ENCODE measurements at regions not wholly inside any gene's neighbourhood (a gene's known extent, or its start where the extent isn't known, plus 50 kb on each side); places are given as distances from the start of the nearest gene placed in this dataset.

DNA sequence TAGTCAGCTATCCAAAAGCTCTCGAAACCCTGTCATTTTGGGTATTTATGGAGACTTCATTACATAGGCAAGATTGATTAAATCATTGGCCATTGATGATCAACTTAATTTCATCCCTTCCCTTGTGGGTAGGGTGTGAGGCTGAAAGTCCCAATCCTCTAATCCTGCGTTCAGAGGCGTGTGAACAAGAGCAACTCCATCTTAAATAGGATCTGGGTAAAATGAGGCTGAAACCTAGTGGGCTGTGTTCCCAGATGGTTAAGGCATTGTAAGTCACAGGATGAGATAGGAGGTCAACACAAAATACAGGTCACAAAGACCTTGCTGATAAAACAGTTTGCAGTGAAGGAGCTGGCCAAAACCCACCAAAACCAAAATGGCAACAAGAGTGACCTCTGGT is 641.7 kb upstream of the GJE1 start:
- Histone ChIP-seq H3K27me3 (ENCODE audit: insufficient read depth, low read depth) (no peaks in the 10 kb centered on the region), H3K9me2 (ENCODE audit: insufficient read depth) (no peaks in the 10 kb centered on the region), H3K27ac (no peak overlapping the region), H3F3A (ENCODE audit: insufficient read depth, low read depth) (no peaks in the 10 kb centered on the region), H3K36me3 (ENCODE audit: low read depth) (no peaks in the 10 kb centered on the region), H3K79me2 (ENCODE audit: low read depth) (no peaks in the 10 kb centered on the region), H3K4me1 (replicated peaks; ENCODE audit: insufficient read depth) (no peaks in the 10 kb centered on the region), H3K4me2 (no peak overlapping the region), H3K4me3 (no peak overlapping the region), H2AFZ (no peak overlapping the region), H4K20me1 (ENCODE audit: insufficient read depth) (no peaks in the 10 kb centered on the region), H3K9me3 (ENCODE audit: insufficient read depth, low read depth) (no peaks in the 10 kb centered on the region)
- CTCF ChIA-PET, result no interaction called here
- POLR2A ChIA-PET (ENCODE audit: unreplicated experiment), result no interaction called here
- no peak for DNase-seq
- intact Hi-C loops (cut with micrococcal nuclease; ENCODE audit: unreplicated experiment), result no loop called here
- no TSS peak for BruUV-seq (replicated peaks)
- TF ChIP-seq CTCF (conservative IDR thresholded peaks at IDR 0.05) (no peak), EZH2 (IDR thresholded peaks at IDR 0.05; ENCODE audit: low read depth) (no peak)

DNA sequence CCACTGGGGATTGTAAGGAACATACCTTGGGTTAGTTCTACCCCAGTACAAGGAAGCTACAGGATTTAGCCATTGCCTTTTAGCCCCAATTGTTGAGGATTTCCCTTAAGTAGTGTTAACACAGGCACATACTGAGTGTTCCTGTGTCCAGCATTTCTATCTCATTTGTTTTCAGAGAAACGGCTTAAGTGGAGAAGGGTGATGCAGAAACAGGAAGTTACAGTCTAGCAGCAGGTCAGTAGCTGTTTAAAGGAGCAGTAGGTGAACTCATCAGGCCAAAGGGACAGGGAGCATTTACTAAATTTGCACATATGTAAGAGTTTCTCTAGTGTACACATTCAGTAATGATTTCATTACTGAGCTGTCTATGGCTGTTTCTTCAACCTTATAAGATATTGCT is 644.2 kb upstream of the GJE1 start:
- Histone ChIP-seq H2AFZ (peak overlapping the region; percentile 67), H4K20me1 (ENCODE audit: insufficient read depth) (no peaks in the 10 kb centered on the region), H3K36me3 (ENCODE audit: low read depth) (no peaks in the 10 kb centered on the region), H3K4me1 (replicated peaks; ENCODE audit: insufficient read depth) (no peaks in the 10 kb centered on the region), H3K27me3 (ENCODE audit: insufficient read depth, low read depth) (no peaks in the 10 kb centered on the region), H3K9me3 (ENCODE audit: insufficient read depth, low read depth) (no peaks in the 10 kb centered on the region), H3K9me2 (ENCODE audit: insufficient read depth) (no peaks in the 10 kb centered on the region), H3K4me2 (no peak overlapping the region), H3K79me2 (ENCODE audit: low read depth) (no peaks in the 10 kb centered on the region), H3F3A (ENCODE audit: insufficient read depth, low read depth) (no peaks in the 10 kb centered on the region), H3K27ac (no peak overlapping the region), H3K4me3 (no peak overlapping the region)
- TF ChIP-seq EZH2 (IDR thresholded peaks at IDR 0.05; ENCODE audit: low read depth), result no peak
- TF ChIP-seq CTCF (conservative IDR thresholded peaks at IDR 0.05), result no peak
- ChIA-PET CTCF (no interaction called here), POLR2A (ENCODE audit: unreplicated experiment) (no interaction called here)
- intact Hi-C loops (cut with micrococcal nuclease; ENCODE audit: unreplicated experiment), result no loop called here
- DNase-seq, result no peak
- BruUV-seq (replicated peaks), result no TSS peak

- no peak for DNase-seq
- H3K27me3 ChIP-seq (ENCODE audit: insufficient read depth, low read depth), result no peaks in the 10 kb centered on the region
These were observed 645.8 kb upstream of the GJE1 start for GRCh38 chr6:141486942-141487341.

More at GRCh38 chr6:141486942-141487341, 645.8 kb upstream of the GJE1 start:
- no peak for TF ChIP-seq CTCF (conservative IDR thresholded peaks at IDR 0.05)
- no peak for TF ChIP-seq EZH2 (IDR thresholded peaks at IDR 0.05; ENCODE audit: low read depth)
- Histone ChIP-seq H3K36me3 (ENCODE audit: low read depth) (no peaks in the 10 kb centered on the region), H3K79me2 (ENCODE audit: low read depth) (no peaks in the 10 kb centered on the region), H3K27ac (no peak overlapping the region), H3K4me3 (no peak overlapping the region), H3K9me3 (ENCODE audit: insufficient read depth, low read depth) (no peaks in the 10 kb centered on the region), H3K9me2 (ENCODE audit: insufficient read depth) (no peaks in the 10 kb centered on the region), H4K20me1 (ENCODE audit: insufficient read depth) (no peaks in the 10 kb centered on the region), H3K4me1 (replicated peaks; ENCODE audit: insufficient read depth) (no peaks in the 10 kb centered on the region), H2AFZ (no peak overlapping the region), H3K4me2 (no peak overlapping the region), H3F3A (ENCODE audit: insufficient read depth, low read depth) (no peaks in the 10 kb centered on the region)
- no TSS peak for BruUV-seq (replicated peaks)
- intact Hi-C loops (cut with micrococcal nuclease; ENCODE audit: unreplicated experiment), result no loop called here
- POLR2A ChIA-PET (ENCODE audit: unreplicated experiment), result no interaction called here
- CTCF ChIA-PET, result no interaction called here

Measured in PC-9 (cell line).